GM23248 (cell line): ENCODE measurements at regions not wholly inside any gene's neighbourhood (a gene's known extent, or its start where the extent isn't known, plus 50 kb on each side); places are given as distances from the start of the nearest gene placed in this dataset.

Experiments used
- EZH2 ChIP-seq: fragments of 200-600 bp; sonication (generic); IDR thresholded peaks from 2 replicates; pipeline ENCODE4 v1.6.1; 2018; ENCODE audit warnings: antibody characterized with exemption, mild to moderate bottlenecking; ENCODE audit not compliant: insufficient read depth, poor library complexity, severe bottlenecking
- EZH2phosphoT487 ChIP-seq: fragments of 200-600 bp; sonication (generic); IDR thresholded peaks from 2 replicates; pipeline ENCODE4 v1.6.1; 2018; ENCODE audit warnings: antibody characterized with exemption, moderate library complexity, mild to moderate bottlenecking, low read depth; ENCODE audit not compliant: insufficient read depth

DNA sequence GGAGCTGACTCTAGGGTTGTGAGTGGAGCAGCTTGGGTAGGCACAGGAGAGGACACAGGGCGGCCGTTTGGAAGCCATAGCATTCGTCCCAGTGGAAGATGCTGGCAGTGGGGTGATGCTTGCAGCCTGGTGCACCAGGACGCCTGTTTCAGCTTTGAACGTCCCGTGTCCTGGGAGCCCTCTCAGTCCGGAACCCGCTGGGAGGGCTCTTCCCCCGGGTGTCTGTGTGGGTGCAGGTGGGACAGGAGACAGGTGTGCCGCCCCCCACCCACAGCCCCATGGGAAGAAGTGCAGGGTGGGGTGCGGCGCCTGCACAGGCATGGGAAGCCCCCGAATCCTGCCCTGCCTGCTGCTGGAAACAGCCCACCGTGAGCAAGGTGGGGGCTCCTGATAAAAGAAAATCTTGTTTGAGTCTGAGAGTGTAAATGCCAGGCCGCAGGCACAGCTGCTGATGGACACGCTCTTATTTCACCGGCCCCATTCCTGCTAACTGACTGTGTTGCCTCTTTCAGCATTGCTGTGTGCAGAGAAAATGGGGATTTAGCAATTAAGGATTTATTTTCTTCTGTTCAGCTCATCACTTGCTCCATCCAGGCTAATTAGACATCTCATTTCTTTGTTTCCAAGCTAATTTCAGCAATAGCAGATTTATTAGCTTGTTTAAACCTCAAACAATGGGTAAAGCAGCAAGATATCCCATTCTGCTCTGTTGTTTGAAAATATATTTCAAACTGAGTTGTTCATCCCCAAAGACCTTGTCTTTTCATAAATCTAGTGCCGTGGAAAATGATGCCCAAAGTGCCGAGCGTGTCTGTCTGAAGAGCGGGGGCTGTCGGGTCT lies 54.9 kb upstream of the DPYSL4 start:
- no peak for TF ChIP-seq EZH2phosphoT487
- no peak for TF ChIP-seq EZH2
